Stimulated activated CD8-positive, alpha-beta memory T cell treated with anti-CD3 and anti-CD28 coated beads, Interleukin-15, amount 100 ng/mL, for 1 hour (primary cell): ENCODE measurements at regions not wholly inside any gene's neighbourhood (a gene's known extent, or its start where the extent isn't known, plus 50 kb on each side); places are given as distances from the start of the nearest gene placed in this dataset.

Experiments
- DNase-seq: peaks from one replicate; pipeline ENCODE4 v3.0.0-alpha.2; 2020; ENCODE audit warnings: low read depth

- no peak for DNase-seq
These were observed 269.2 kb upstream of the PPP2R2D start for GRCh38 chr10:131631619-131632018.

GRCh38 chr10:131635564-131636015 is 265.2 kb upstream of the PPP2R2D start:
- no peak for DNase-seq

GRCh38 chr10:131636116-131636515 is 264.7 kb upstream of the PPP2R2D start:
- no peak for DNase-seq

- DNase-seq, result no peak
These were observed 263.7 kb upstream of the PPP2R2D start for GRCh38 chr10:131636841-131637724.

- DNase-seq, result no peak
These were observed 262.5 kb upstream of the PPP2R2D start for GRCh38 chr10:131638049-131638879.

- DNase-seq, result no peak
These were observed 261.9 kb upstream of the PPP2R2D start for GRCh38 chr10:131638880-131639278.

- DNase-seq, result no peak
These were observed 260.7 kb upstream of the PPP2R2D start for GRCh38 chr10:131640045-131640644.

GRCh38 chr10:131641231-131641630 is 259.6 kb upstream of the PPP2R2D start:
- no peak for DNase-seq

GRCh38 chr10:131641898-131642297 is 258.9 kb upstream of the PPP2R2D start:
- no peak for DNase-seq

GRCh38 chr10:131642966-131643365 is 257.8 kb upstream of the PPP2R2D start:
- DNase-seq, result no peak

GRCh38 chr10:131644289-131644688 is 256.5 kb upstream of the PPP2R2D start:
- DNase-seq, result no peak

- no peak for DNase-seq
These were observed 255.7 kb upstream of the PPP2R2D start for GRCh38 chr10:131644864-131645658.

- DNase-seq, result no peak
These were observed 255.1 kb upstream of the PPP2R2D start for GRCh38 chr10:131645756-131646155.

GRCh38 chr10:131646551-131647525 is 254.0 kb upstream of the PPP2R2D start:
- DNase-seq, result no peak

- DNase-seq, result no peak
These were observed 253.0 kb upstream of the PPP2R2D start for GRCh38 chr10:131647789-131648188.

- no peak for DNase-seq
These were observed 252.3 kb upstream of the PPP2R2D start for GRCh38 chr10:131648386-131649020.

- DNase-seq, result no peak
These were observed 251.2 kb upstream of the PPP2R2D start for GRCh38 chr10:131649617-131650016.

GRCh38 chr10:131650169-131650705 is 250.6 kb upstream of the PPP2R2D start:
- DNase-seq, result no peak

- no peak for DNase-seq
These were observed 249.8 kb upstream of the PPP2R2D start for GRCh38 chr10:131650771-131651673.
